WI38 (cell line): ENCODE measurements at regions not wholly inside any gene's neighbourhood (a gene's known extent, or its start where the extent isn't known, plus 50 kb on each side); places are given as distances from the start of the nearest gene placed in this dataset.

Source experiments
- H3K4me3 ChIP-seq: 2 replicates; pipeline ENCODE4 v1.5.1; 2011; ENCODE audit warnings: low read depth, mild to moderate bottlenecking, control low read depth, low read length
- TF ChIP-seq, protein P1 (sequence below): IDR thresholded peaks from 2 replicates; pipeline ENCODE4 v1.5.1; 2012; ENCODE audit warnings: low read depth, mild to moderate bottlenecking, control low read depth, low read length

DNA sequence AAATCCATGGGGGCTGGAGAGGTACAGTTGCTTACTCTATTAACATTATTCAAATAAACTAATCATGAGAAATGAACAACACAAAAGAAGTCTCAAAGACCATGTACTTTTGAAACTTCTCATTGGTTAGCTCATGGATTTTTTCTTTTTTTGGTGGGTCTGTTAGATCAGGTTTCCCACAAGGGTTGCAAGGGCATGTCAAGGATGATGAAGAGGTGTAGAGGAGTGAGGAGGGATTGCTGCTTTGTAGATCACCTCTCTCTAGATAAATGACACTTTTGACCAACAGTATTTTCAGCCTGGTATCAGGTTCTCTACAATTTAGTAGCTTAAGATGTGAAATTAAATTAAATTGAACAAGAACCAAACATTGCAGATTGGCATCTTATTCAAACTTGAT, 417.9 kb upstream of the AGA start:
- TF ChIP-seq, protein P1, sequence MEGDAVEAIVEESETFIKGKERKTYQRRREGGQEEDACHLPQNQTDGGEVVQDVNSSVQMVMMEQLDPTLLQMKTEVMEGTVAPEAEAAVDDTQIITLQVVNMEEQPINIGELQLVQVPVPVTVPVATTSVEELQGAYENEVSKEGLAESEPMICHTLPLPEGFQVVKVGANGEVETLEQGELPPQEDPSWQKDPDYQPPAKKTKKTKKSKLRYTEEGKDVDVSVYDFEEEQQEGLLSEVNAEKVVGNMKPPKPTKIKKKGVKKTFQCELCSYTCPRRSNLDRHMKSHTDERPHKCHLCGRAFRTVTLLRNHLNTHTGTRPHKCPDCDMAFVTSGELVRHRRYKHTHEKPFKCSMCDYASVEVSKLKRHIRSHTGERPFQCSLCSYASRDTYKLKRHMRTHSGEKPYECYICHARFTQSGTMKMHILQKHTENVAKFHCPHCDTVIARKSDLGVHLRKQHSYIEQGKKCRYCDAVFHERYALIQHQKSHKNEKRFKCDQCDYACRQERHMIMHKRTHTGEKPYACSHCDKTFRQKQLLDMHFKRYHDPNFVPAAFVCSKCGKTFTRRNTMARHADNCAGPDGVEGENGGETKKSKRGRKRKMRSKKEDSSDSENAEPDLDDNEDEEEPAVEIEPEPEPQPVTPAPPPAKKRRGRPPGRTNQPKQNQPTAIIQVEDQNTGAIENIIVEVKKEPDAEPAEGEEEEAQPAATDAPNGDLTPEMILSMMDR: no peak
- no peak overlapping the region for H3K4me3 ChIP-seq

GRCh38 chr4:177861551-177862094, 419.4 kb upstream of the AGA start:
- TF ChIP-seq, protein P1: no peak
- H3K4me3 ChIP-seq: no peak overlapping the region

- no peak overlapping the region for H3K4me3 ChIP-seq
- TF ChIP-seq, protein P1: no peak
Observed at GRCh38 chr4:177862541-177863176, 420.4 kb upstream of the AGA start.

GRCh38 chr4:177879851-177880250, 437.6 kb upstream of the AGA start:
- no peak overlapping the region for H3K4me3 ChIP-seq
- TF ChIP-seq, protein P1: no peak

DNA sequence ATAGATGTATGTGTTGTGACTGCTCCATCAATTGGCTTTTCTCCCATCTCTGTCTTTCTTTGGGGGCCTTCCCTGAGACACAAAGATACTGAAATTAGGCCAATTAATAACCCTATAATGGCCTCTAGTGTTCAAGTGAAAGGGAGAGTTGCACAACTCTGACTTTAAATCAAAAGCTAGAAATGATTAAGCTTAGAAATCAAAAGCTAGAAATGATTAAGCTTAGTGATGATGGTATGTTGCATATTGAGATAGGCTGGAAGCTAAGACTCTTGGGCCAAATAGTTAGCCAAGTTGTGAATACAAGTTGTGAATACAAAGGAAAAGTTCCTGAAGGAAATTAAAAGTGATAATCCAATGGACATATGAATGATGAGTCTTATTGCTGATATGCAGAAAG, 452.9 kb upstream of the AGA start:
- no peak overlapping the region for H3K4me3 ChIP-seq
- TF ChIP-seq, protein P1: no peak

DNA sequence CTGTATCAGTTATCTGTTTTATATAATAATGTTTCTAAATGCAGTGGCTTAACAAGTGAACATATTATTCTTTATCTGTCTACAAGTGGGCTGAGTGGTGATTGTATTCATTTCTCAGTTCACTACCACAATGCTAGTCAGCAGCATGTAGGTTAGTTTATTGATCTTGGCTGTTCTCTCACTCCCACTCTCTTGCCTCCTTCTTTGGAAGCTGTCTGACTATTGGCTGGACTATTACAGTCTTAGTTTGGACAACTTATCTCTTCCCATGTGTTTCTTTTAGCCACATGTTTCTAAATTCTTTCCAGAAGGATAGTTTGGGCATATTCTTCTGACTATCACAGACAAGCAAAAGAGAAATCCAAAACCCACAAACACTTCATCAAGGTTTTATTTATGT, 459.5 kb upstream of the AGA start:
- TF ChIP-seq, protein P1: no peak
- H3K4me3 ChIP-seq: no peak overlapping the region

GRCh38 chr4:177902386-177902785, 460.1 kb upstream of the AGA start:
- no peak overlapping the region for H3K4me3 ChIP-seq
- TF ChIP-seq, protein P1: no peak
